WTC11 (cell line): ENCODE measurements at regions not wholly inside any gene's neighbourhood (a gene's known extent, or its start where the extent isn't known, plus 50 kb on each side); places are given as distances from the start of the nearest gene placed in this dataset.

Experiments
- ATAC-seq: fragments of 200-7000 bp; cut with Tn5 transposase; 2 replicates; pipeline ENCODE4 v1.10.0; 2021; ENCODE audit warnings: mild to moderate bottlenecking, moderate library complexity
- CTCF ChIA-PET: fragments of 300-600 bp; sonication (Branson Sonifier 250); formaldehyde crosslinking; loops from one replicate; lab custom pipeline; 2021; ENCODE audit warnings: antibody characterized with exemption; lab: Charles Lee
- POLR2A ChIA-PET: fragments of 350-600 bp; sonication (Branson Sonifier 250); formaldehyde crosslinking; loops from one replicate; lab custom pipeline; 2021; ENCODE audit warnings: antibody characterized with exemption; lab: Charles Lee
- DNase-seq: peaks from one replicate; pipeline ENCODE4 v3.0.0; 2021; ENCODE audit warnings: low spot score
- H3K27ac Mint-ChIP-seq: 2 replicates; pipeline ENCODE4 v1.8.0; 2021; ENCODE audit warnings: mixed read lengths
- H3K27me3 Mint-ChIP-seq: 2 replicates; pipeline ENCODE4 v1.8.0; 2021; ENCODE audit warnings: low read depth, mild to moderate bottlenecking, moderate library complexity, mixed read lengths
- H3K36me3 Mint-ChIP-seq: 2 replicates; pipeline ENCODE4 v1.8.0; 2021; ENCODE audit warnings: mixed read lengths
- H3K4me1 Mint-ChIP-seq: 2 replicates; pipeline ENCODE4 v1.8.0; 2022; ENCODE audit warnings: mixed read lengths
- H3K4me3 Mint-ChIP-seq: 2 replicates; pipeline ENCODE4 v1.8.0; 2021; ENCODE audit warnings: mild to moderate bottlenecking, moderate library complexity, mixed read lengths
- H3K9me3 Mint-ChIP-seq: 2 replicates; pipeline ENCODE4 v1.8.0; 2021; ENCODE audit warnings: mixed read lengths
- CREB1 ChIP-seq: sonication (generic); formaldehyde crosslinking; IDR thresholded peaks from 2 replicates; pipeline ENCODE4 v1.8.0; 2023; ENCODE audit warnings: mild to moderate bottlenecking, missing genetic modification reagents
- ERG ChIP-seq: fragments of 250-450 bp; sonication (Bioruptor Pico); IDR thresholded peaks from 2 replicates; pipeline ENCODE4 v1.8.0; 2021; ENCODE audit warnings: mild to moderate bottlenecking
- FOXP1 ChIP-seq: sonication (generic); formaldehyde crosslinking; IDR thresholded peaks from 2 replicates; pipeline ENCODE4 v1.8.0; 2022; ENCODE audit warnings: missing genetic modification reagents, mild to moderate bottlenecking, moderate library complexity, borderline replicate concordance
- JAZF1 ChIP-seq: fragments of 250-450 bp; sonication (Bioruptor Pico); IDR thresholded peaks from 2 replicates; pipeline ENCODE4 v1.9.0; 2021; ENCODE audit warnings: moderate library complexity, mild to moderate bottlenecking, inconsistent platforms
- MLX ChIP-seq: sonication (generic); formaldehyde crosslinking; IDR thresholded peaks from 2 replicates; pipeline ENCODE4 v1.8.1; 2023; ENCODE audit warnings: mild to moderate bottlenecking, missing genetic modification reagents, moderate library complexity
- NFYB ChIP-seq: sonication (generic); formaldehyde crosslinking; conservative IDR thresholded peaks from 2 replicates; pipeline ENCODE4 v1.8.0; 2022; ENCODE audit warnings: low read depth, missing genetic modification reagents
- NR3C1 ChIP-seq: sonication (generic); formaldehyde crosslinking; conservative IDR thresholded peaks from 2 replicates; pipeline ENCODE4 v1.8.1; 2023; ENCODE audit warnings: low read depth, mild to moderate bottlenecking, missing genetic modification reagents
- RORB ChIP-seq: fragments of 250-450 bp; sonication (Bioruptor Pico); IDR thresholded peaks from 2 replicates; pipeline ENCODE4 v1.9.0; 2021; ENCODE audit warnings: mild to moderate bottlenecking
- SP1 ChIP-seq: sonication (generic); formaldehyde crosslinking; conservative IDR thresholded peaks from 2 replicates; pipeline ENCODE4 v1.8.1; 2022; ENCODE audit warnings: missing genetic modification reagents
- TCF7 ChIP-seq: sonication (generic); formaldehyde crosslinking; IDR thresholded peaks from 2 replicates; pipeline ENCODE4 v1.8.0; 2022; ENCODE audit warnings: mild to moderate bottlenecking, low read depth, missing genetic modification reagents, moderate library complexity
- ZNF121 ChIP-seq: sonication (generic); formaldehyde crosslinking; IDR thresholded peaks from 2 replicates; pipeline ENCODE4 v1.8.0; 2023; ENCODE audit warnings: missing genetic modification reagents
- ZNF138 ChIP-seq: sonication (generic); formaldehyde crosslinking; conservative IDR thresholded peaks from 2 replicates; pipeline ENCODE4 v1.8.1; 2022; ENCODE audit warnings: mild to moderate bottlenecking, moderate library complexity, missing genetic modification reagents
- ZNF232 ChIP-seq: sonication (generic); formaldehyde crosslinking; IDR thresholded peaks from 2 replicates; pipeline ENCODE4 v1.8.0; 2022; ENCODE audit warnings: mild to moderate bottlenecking, missing genetic modification reagents
- ZNF396 ChIP-seq: fragments of 250-450 bp; sonication (Bioruptor Pico); IDR thresholded peaks from 2 replicates; pipeline ENCODE4 v1.8.0; 2021; ENCODE audit warnings: mild to moderate bottlenecking, moderate library complexity, borderline replicate concordance
- ZNF532 ChIP-seq: fragments of 250-450 bp; sonication (Bioruptor Pico); IDR thresholded peaks from 2 replicates; pipeline ENCODE4 v1.9.0; 2021; ENCODE audit warnings: mild to moderate bottlenecking, borderline replicate concordance
- TF ChIP-seq, protein P1 (sequence below): sonication (generic); formaldehyde crosslinking; IDR thresholded peaks from 2 replicates; pipeline ENCODE4 v1.8.0; 2022; ENCODE audit warnings: mild to moderate bottlenecking, missing genetic modification reagents
- TF ChIP-seq, protein P2 (sequence below): sonication (generic); formaldehyde crosslinking; IDR thresholded peaks from 2 replicates; pipeline ENCODE4 v1.8.0; 2023; ENCODE audit warnings: missing genetic modification reagents
- TF ChIP-seq, protein P3 (sequence below): fragments of 250-450 bp; sonication (Bioruptor Pico); IDR thresholded peaks from 2 replicates; pipeline ENCODE4 v1.9.0; 2021; ENCODE audit warnings: mild to moderate bottlenecking
- TF ChIP-seq, protein P4 (sequence below): sonication (generic); formaldehyde crosslinking; IDR thresholded peaks from 2 replicates; pipeline ENCODE4 v1.8.1; 2023; ENCODE audit warnings: mild to moderate bottlenecking, missing genetic modification reagents, borderline replicate concordance

GRCh38 chr1:185608177-185608576 lies 126.0 kb upstream of the HMCN1 start:
- Mint-ChIP-seq H3K4me3 (no peak overlapping the region), H3K4me1 (peaks cover 6% of the 10 kb centered on the region), H3K27ac (no peak overlapping the region), H3K9me3 (no peaks in the 10 kb centered on the region), H3K27me3 (no peaks in the 10 kb centered on the region), H3K36me3 (no peaks in the 10 kb centered on the region)
- no peak for ATAC-seq
- POLR2A ChIA-PET = no interaction called here
- CTCF ChIA-PET = interaction anchor here (0.6 kb wide), 1 partner anchor 767 kb away, joined by 3 read pairs; the partner anchor contains the start of gene TPR
- TF ChIP-seq ZNF138 (CRISPR knock-in tag) (no peak), ZNF532 (CRISPR knock-in tag) (no peak), MLX (CRISPR knock-in tag) (no peak), ZNF232 (CRISPR knock-in tag) (no peak), NFYB (CRISPR knock-in tag) (no peak), RORB (CRISPR knock-in tag) (no peak)
- TF ChIP-seq, protein P1, sequence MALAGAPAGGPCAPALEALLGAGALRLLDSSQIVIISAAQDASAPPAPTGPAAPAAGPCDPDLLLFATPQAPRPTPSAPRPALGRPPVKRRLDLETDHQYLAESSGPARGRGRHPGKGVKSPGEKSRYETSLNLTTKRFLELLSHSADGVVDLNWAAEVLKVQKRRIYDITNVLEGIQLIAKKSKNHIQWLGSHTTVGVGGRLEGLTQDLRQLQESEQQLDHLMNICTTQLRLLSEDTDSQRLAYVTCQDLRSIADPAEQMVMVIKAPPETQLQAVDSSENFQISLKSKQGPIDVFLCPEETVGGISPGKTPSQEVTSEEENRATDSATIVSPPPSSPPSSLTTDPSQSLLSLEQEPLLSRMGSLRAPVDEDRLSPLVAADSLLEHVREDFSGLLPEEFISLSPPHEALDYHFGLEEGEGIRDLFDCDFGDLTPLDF (CRISPR knock-in tag) = no peak
- TF ChIP-seq, protein P2, sequence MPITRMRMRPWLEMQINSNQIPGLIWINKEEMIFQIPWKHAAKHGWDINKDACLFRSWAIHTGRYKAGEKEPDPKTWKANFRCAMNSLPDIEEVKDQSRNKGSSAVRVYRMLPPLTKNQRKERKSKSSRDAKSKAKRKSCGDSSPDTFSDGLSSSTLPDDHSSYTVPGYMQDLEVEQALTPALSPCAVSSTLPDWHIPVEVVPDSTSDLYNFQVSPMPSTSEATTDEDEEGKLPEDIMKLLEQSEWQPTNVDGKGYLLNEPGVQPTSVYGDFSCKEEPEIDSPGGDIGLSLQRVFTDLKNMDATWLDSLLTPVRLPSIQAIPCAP (CRISPR knock-in tag) = no peak
- TF ChIP-seq, protein P3, sequence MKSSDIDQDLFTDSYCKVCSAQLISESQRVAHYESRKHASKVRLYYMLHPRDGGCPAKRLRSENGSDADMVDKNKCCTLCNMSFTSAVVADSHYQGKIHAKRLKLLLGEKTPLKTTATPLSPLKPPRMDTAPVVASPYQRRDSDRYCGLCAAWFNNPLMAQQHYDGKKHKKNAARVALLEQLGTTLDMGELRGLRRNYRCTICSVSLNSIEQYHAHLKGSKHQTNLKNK (CRISPR knock-in tag) = no peak
- no peak for DNase-seq

GRCh38 chr1:185603158-185603557 lies 131.0 kb upstream of the HMCN1 start:
- TF ChIP-seq ZNF396 (CRISPR knock-in tag) (no peak), ERG (CRISPR knock-in tag) (no peak), RORB (CRISPR knock-in tag) (no peak), ZNF121 (CRISPR knock-in tag) (no peak), CREB1 (CRISPR knock-in tag) (no peak)
- DNase-seq (no peak), ATAC-seq (no peak)
- Mint-ChIP-seq H3K9me3 (no peaks in the 10 kb centered on the region), H3K4me3 (no peak overlapping the region), H3K36me3 (no peaks in the 10 kb centered on the region), H3K27me3 (no peaks in the 10 kb centered on the region; the same call in 1 of the 2 replicates), H3K27ac (no peak overlapping the region), H3K4me1 (peaks cover 11% of the 10 kb centered on the region)
- ChIA-PET POLR2A (no interaction called here), CTCF (no interaction called here)

GRCh38 chr1:185601189-185601588 lies 133.0 kb upstream of the HMCN1 start:
- H3K4me1 Mint-ChIP-seq = peaks cover 14% of the 10 kb centered on the region
- no peaks in the 10 kb centered on the region; the same call in 1 of the 2 replicates for H3K27me3 Mint-ChIP-seq
- TF ChIP-seq SP1 (no peak), JAZF1 (CRISPR knock-in tag) (no peak), NR3C1 (CRISPR knock-in tag) (no peak), TCF7 (CRISPR knock-in tag) (no peak), FOXP1 (CRISPR knock-in tag) (no peak), ZNF121 (CRISPR knock-in tag) (no peak)
- TF ChIP-seq, protein P4, sequence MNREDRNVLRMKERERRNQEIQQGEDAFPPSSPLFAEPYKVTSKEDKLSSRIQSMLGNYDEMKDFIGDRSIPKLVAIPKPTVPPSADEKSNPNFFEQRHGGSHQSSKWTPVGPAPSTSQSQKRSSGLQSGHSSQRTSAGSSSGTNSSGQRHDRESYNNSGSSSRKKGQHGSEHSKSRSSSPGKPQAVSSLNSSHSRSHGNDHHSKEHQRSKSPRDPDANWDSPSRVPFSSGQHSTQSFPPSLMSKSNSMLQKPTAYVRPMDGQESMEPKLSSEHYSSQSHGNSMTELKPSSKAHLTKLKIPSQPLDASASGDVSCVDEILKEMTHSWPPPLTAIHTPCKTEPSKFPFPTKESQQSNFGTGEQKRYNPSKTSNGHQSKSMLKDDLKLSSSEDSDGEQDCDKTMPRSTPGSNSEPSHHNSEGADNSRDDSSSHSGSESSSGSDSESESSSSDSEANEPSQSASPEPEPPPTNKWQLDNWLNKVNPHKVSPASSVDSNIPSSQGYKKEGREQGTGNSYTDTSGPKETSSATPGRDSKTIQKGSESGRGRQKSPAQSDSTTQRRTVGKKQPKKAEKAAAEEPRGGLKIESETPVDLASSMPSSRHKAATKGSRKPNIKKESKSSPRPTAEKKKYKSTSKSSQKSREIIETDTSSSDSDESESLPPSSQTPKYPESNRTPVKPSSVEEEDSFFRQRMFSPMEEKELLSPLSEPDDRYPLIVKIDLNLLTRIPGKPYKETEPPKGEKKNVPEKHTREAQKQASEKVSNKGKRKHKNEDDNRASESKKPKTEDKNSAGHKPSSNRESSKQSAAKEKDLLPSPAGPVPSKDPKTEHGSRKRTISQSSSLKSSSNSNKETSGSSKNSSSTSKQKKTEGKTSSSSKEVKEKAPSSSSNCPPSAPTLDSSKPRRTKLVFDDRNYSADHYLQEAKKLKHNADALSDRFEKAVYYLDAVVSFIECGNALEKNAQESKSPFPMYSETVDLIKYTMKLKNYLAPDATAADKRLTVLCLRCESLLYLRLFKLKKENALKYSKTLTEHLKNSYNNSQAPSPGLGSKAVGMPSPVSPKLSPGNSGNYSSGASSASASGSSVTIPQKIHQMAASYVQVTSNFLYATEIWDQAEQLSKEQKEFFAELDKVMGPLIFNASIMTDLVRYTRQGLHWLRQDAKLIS (CRISPR knock-in tag) = no peak
- TF ChIP-seq, protein P2 (CRISPR knock-in tag) = no peak
- no peak for DNase-seq
- no peaks in the 10 kb centered on the region for H3K9me3 Mint-ChIP-seq
- CTCF ChIA-PET = no interaction called here
- no peaks in the 10 kb centered on the region for H3K36me3 Mint-ChIP-seq
- H3K27ac Mint-ChIP-seq = no peak overlapping the region
- POLR2A ChIA-PET = no interaction called here
- no peak for ATAC-seq
- no peak overlapping the region for H3K4me3 Mint-ChIP-seq
